ENCODE measurements at regions not wholly inside any gene's neighbourhood (a gene's known extent, or its start where the extent isn't known, plus 50 kb on each side); places are given as distances from the start of the nearest gene placed in this dataset.

DNA sequence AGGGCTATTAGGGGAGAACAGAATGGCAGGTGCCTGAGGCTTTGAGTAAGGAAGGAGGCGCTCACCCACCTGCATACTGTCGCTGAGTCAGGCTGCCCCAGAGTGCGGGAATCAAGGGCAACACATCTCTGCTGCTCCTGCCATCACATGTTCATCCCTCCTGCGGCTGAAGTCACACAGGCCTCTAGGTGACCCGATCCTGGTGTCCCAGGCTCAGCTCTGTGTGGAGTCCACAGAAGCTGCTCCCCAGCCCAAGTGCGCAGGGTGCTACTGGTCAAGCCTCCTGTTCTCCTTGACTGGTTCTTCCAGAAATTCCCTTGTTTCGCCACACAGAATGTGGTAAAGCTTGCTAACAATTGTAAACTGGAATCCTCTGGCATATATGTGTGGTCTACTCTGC, 96.9 kb upstream of the IL6 start:
- DNase-seq (ENCODE audit: low read depth) = no peak
- TF ChIP-seq, protein P1, sequence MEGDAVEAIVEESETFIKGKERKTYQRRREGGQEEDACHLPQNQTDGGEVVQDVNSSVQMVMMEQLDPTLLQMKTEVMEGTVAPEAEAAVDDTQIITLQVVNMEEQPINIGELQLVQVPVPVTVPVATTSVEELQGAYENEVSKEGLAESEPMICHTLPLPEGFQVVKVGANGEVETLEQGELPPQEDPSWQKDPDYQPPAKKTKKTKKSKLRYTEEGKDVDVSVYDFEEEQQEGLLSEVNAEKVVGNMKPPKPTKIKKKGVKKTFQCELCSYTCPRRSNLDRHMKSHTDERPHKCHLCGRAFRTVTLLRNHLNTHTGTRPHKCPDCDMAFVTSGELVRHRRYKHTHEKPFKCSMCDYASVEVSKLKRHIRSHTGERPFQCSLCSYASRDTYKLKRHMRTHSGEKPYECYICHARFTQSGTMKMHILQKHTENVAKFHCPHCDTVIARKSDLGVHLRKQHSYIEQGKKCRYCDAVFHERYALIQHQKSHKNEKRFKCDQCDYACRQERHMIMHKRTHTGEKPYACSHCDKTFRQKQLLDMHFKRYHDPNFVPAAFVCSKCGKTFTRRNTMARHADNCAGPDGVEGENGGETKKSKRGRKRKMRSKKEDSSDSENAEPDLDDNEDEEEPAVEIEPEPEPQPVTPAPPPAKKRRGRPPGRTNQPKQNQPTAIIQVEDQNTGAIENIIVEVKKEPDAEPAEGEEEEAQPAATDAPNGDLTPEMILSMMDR (IDR thresholded peaks at IDR 0.05; ENCODE audit: insufficient read depth, low read depth, low read length, missing control alignments) = no peak

DNA sequence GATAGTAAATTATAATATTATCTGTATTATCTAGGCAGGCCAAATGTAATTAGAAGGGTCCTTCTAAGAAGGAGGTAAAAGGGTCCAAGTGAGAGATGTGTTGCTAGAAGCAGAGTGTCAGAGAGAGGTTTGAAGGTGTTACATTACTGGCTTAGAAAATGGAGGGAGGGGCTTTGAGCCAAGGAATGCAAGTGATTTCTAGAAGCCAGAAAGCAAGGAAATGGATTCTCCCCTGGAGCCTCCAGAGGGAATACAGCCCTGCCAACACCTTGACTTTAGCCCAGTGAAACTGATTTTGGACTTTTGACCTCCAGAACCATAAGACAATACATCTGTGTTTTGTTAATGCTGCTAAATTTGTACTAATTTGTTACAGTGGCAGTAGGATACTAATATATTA, 97.9 kb upstream of the IL6 start:
- DNase-seq (ENCODE audit: low read depth) = no peak
- TF ChIP-seq, protein P1 (IDR thresholded peaks at IDR 0.05; ENCODE audit: insufficient read depth, low read depth, low read length, missing control alignments) = no peak
- no peak overlapping the region for H3K4me3 ChIP-seq (ENCODE audit: low read depth, low read length)

More for the DNA sequence above, 96.9 kb upstream of the IL6 start:
- H3K4me3 ChIP-seq (ENCODE audit: low read depth, low read length) = no peak overlapping the region

DNA sequence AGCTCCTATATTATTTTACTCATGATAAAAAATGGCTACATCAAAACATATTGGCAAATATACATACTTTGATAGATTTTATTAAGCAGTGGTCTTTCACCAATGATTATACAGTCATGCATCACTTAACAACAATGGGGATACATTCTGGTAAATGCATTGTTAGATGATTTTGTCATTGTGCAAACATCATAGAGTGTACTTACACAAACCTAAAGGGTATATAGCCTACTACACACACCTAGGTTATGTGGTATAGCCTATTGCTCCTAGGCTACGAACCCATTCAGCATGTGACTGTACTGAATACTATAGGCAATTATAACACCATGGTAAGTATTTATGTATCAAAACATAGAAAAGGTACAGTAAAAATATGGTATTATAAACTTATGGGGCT, 98.9 kb upstream of the IL6 start:
- no peak for DNase-seq (ENCODE audit: low read depth)
- H3K4me3 ChIP-seq (ENCODE audit: low read depth, low read length) = no peak overlapping the region
- TF ChIP-seq, protein P1 (IDR thresholded peaks at IDR 0.05; ENCODE audit: insufficient read depth, low read depth, low read length, missing control alignments) = no peak

DNA sequence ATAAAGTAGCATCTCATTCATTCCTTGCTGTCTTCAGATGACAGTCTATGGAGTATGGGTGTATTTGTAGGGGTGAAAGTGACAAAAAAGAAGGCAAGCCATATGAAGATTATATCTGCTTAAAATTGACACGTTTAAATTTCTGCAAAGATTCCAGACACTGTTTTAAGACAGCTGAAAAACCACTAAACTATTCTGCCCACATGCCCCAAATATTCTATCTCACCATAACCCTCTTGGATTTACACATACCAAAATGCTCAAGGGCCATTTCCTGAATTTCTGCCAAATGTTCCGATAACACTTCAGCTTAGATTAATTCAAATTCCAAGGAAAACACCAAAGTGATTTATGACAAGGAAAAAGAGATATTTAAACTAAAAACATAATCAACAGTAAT, 99.9 kb upstream of the IL6 start:
- TF ChIP-seq, protein P1 (IDR thresholded peaks at IDR 0.05; ENCODE audit: insufficient read depth, low read depth, low read length, missing control alignments) = no peak
- DNase-seq (ENCODE audit: low read depth) = no peak
- H3K4me3 ChIP-seq (ENCODE audit: low read depth, low read length) = no peak overlapping the region

DNA sequence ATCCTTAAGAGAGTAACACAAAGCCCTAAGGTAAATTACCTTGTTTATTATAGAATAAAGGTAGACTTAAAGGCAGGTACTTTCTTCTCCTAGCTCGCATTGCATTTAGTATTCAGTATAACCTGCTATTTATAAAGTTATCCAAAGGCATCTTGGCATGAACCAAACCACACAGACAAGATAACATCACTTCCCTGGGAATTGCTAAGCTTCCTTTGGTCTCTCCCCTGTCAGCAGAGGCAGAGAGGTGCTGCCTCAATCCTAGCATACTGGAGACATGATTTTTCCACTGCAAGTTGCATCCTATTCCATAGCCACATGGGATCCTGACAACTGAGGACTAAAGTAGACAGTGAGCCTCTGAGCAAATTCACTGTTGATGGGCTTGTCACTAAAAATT, 101.7 kb upstream of the IL6 start:
- DNase-seq (ENCODE audit: low read depth) = no peak
- no peak overlapping the region for H3K4me3 ChIP-seq (ENCODE audit: low read depth, low read length)
- TF ChIP-seq, protein P1 (IDR thresholded peaks at IDR 0.05; ENCODE audit: insufficient read depth, low read depth, low read length, missing control alignments) = no peak

DNA sequence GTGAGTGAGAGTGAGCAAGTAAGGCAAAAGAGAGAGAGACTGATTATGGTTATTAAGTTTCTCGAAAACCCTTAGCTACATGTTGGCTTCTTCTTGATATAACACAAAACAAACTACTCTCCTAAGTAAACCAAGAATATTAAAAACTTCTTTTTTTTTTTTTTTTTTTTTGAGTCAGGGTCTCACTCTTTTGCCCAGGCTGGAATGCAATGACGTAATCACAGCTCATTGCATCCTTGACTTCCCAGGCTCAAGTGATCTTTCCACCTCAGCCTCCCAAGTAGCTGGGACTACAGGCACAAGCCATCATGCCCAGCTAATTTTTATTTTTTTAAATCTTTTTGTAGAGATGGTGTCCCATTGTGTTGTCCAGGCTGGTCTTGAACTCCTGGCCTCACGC, 102.2 kb upstream of the IL6 start:
- DNase-seq (ENCODE audit: low read depth) = no peak

More for the DNA sequence above, 102.2 kb upstream of the IL6 start:
- H3K4me3 ChIP-seq (ENCODE audit: low read depth, low read length) = no peak overlapping the region
- TF ChIP-seq, protein P1 (IDR thresholded peaks at IDR 0.05; ENCODE audit: insufficient read depth, low read depth, low read length, missing control alignments) = no peak
